WTC11 (cell line): ENCODE measurements at regions not wholly inside any gene's neighbourhood (a gene's known extent, or its start where the extent isn't known, plus 50 kb on each side); places are given as distances from the start of the nearest gene placed in this dataset.

Experiments
- ATAC-seq: fragments of 200-7000 bp; cut with Tn5 transposase; 2 replicates; pipeline ENCODE4 v1.10.0; 2021; ENCODE audit warnings: mild to moderate bottlenecking, moderate library complexity
- CTCF ChIA-PET: fragments of 300-600 bp; sonication (Branson Sonifier 250); formaldehyde crosslinking; loops from one replicate; lab custom pipeline; 2021; ENCODE audit warnings: antibody characterized with exemption; lab: Charles Lee
- POLR2A ChIA-PET: fragments of 350-600 bp; sonication (Branson Sonifier 250); formaldehyde crosslinking; loops from one replicate; lab custom pipeline; 2021; ENCODE audit warnings: antibody characterized with exemption; lab: Charles Lee
- DNase-seq: peaks from one replicate; pipeline ENCODE4 v3.0.0; 2021; ENCODE audit warnings: low spot score
- H3K27ac Mint-ChIP-seq: 2 replicates; pipeline ENCODE4 v1.8.0; 2021; ENCODE audit warnings: mixed read lengths
- H3K27me3 Mint-ChIP-seq: 2 replicates; pipeline ENCODE4 v1.8.0; 2021; ENCODE audit warnings: low read depth, mild to moderate bottlenecking, moderate library complexity, mixed read lengths
- H3K36me3 Mint-ChIP-seq: 2 replicates; pipeline ENCODE4 v1.8.0; 2021; ENCODE audit warnings: mixed read lengths
- H3K4me1 Mint-ChIP-seq: 2 replicates; pipeline ENCODE4 v1.8.0; 2022; ENCODE audit warnings: mixed read lengths
- H3K4me3 Mint-ChIP-seq: 2 replicates; pipeline ENCODE4 v1.8.0; 2021; ENCODE audit warnings: mild to moderate bottlenecking, moderate library complexity, mixed read lengths
- H3K9me3 Mint-ChIP-seq: 2 replicates; pipeline ENCODE4 v1.8.0; 2021; ENCODE audit warnings: mixed read lengths
- AR ChIP-seq: fragments of 250-450 bp; sonication (Bioruptor Pico); IDR thresholded peaks from 2 replicates; pipeline ENCODE4 v1.9.0; 2021; ENCODE audit warnings: mild to moderate bottlenecking
- ARID4B ChIP-seq: sonication (generic); formaldehyde crosslinking; IDR thresholded peaks from 2 replicates; pipeline ENCODE4 v1.8.0; 2023; ENCODE audit warnings: missing genetic modification reagents, mild to moderate bottlenecking, borderline replicate concordance
- CREB1 ChIP-seq: sonication (generic); formaldehyde crosslinking; IDR thresholded peaks from 2 replicates; pipeline ENCODE4 v1.8.0; 2023; ENCODE audit warnings: mild to moderate bottlenecking, missing genetic modification reagents
- ELF4 ChIP-seq: sonication (generic); formaldehyde crosslinking; IDR thresholded peaks from 2 replicates; pipeline ENCODE4 v1.8.1; 2022; ENCODE audit warnings: low read depth, mild to moderate bottlenecking, moderate library complexity, missing genetic modification reagents
- ESRRA ChIP-seq: sonication (generic); formaldehyde crosslinking; IDR thresholded peaks from 2 replicates; pipeline ENCODE4 v1.8.1; 2022; ENCODE audit warnings: mild to moderate bottlenecking, missing genetic modification reagents, borderline replicate concordance
- FOXJ3 ChIP-seq: sonication (generic); formaldehyde crosslinking; IDR thresholded peaks from 2 replicates; pipeline ENCODE4 v1.9.0; 2021; ENCODE audit warnings: missing genetic modification reagents, mild to moderate bottlenecking, borderline replicate concordance
- GABPB1 ChIP-seq: sonication (generic); formaldehyde crosslinking; IDR thresholded peaks from 2 replicates; pipeline ENCODE4 v1.8.1; 2023; ENCODE audit warnings: mild to moderate bottlenecking, missing genetic modification reagents
- HMGXB4 ChIP-seq: sonication (generic); formaldehyde crosslinking; IDR thresholded peaks from 2 replicates; pipeline ENCODE4 v1.8.1; 2023; ENCODE audit warnings: mild to moderate bottlenecking, moderate library complexity, missing genetic modification reagents
- MAX ChIP-seq: sonication (generic); formaldehyde crosslinking; IDR thresholded peaks from 2 replicates; pipeline ENCODE4 v1.8.0; 2022; ENCODE audit warnings: mild to moderate bottlenecking, missing genetic modification reagents
- MXD4 ChIP-seq: fragments of 250-450 bp; sonication (Bioruptor Pico); IDR thresholded peaks from 2 replicates; pipeline ENCODE4 v1.8.0; 2021; ENCODE audit warnings: mild to moderate bottlenecking, moderate library complexity, borderline replicate concordance
- RELA ChIP-seq: sonication (generic); formaldehyde crosslinking; IDR thresholded peaks from 2 replicates; pipeline ENCODE4 v1.8.1; 2022; ENCODE audit warnings: missing genetic modification reagents, mild to moderate bottlenecking, borderline replicate concordance
- SOX15 ChIP-seq: fragments of 250-450 bp; sonication (Bioruptor Pico); IDR thresholded peaks from 2 replicates; pipeline ENCODE4 v1.9.0; 2021; ENCODE audit warnings: mild to moderate bottlenecking
- TP53 ChIP-seq: sonication (generic); formaldehyde crosslinking; IDR thresholded peaks from 2 replicates; pipeline ENCODE4 v1.8.1; 2023; ENCODE audit warnings: mild to moderate bottlenecking, missing genetic modification reagents
- ZNF121 ChIP-seq: sonication (generic); formaldehyde crosslinking; IDR thresholded peaks from 2 replicates; pipeline ENCODE4 v1.8.0; 2023; ENCODE audit warnings: missing genetic modification reagents
- ZNF396 ChIP-seq: fragments of 250-450 bp; sonication (Bioruptor Pico); IDR thresholded peaks from 2 replicates; pipeline ENCODE4 v1.8.0; 2021; ENCODE audit warnings: mild to moderate bottlenecking, moderate library complexity, borderline replicate concordance
- ZNF416 ChIP-seq: fragments of 250-450 bp; sonication (Bioruptor Pico); IDR thresholded peaks from 2 replicates; pipeline ENCODE4 v1.9.0; 2021; ENCODE audit warnings: mild to moderate bottlenecking, inconsistent platforms
- ZNF512 ChIP-seq: sonication (generic); formaldehyde crosslinking; IDR thresholded peaks from 2 replicates; pipeline ENCODE4 v1.8.1; 2022; ENCODE audit warnings: missing genetic modification reagents, borderline replicate concordance
- ZNF532 ChIP-seq: fragments of 250-450 bp; sonication (Bioruptor Pico); IDR thresholded peaks from 2 replicates; pipeline ENCODE4 v1.9.0; 2021; ENCODE audit warnings: mild to moderate bottlenecking, borderline replicate concordance
- ZNF671 ChIP-seq: fragments of 250-450 bp; sonication (Bioruptor Pico); IDR thresholded peaks from 2 replicates; pipeline ENCODE4 v1.8.0; 2021; ENCODE audit warnings: mild to moderate bottlenecking

- no peak for TF ChIP-seq CREB1 (CRISPR knock-in tag)
- TF ChIP-seq SOX15: no peak
- TF ChIP-seq RELA (CRISPR knock-in tag): no peak
- TF ChIP-seq ELF4 (CRISPR knock-in tag): no peak
- TF ChIP-seq ARID4B (CRISPR knock-in tag): no peak
- TF ChIP-seq GABPB1 (CRISPR knock-in tag): no peak
- no peak for TF ChIP-seq ZNF416 (CRISPR knock-in tag)
- no peak for TF ChIP-seq MXD4 (CRISPR knock-in tag)
- TF ChIP-seq ZNF671 (CRISPR knock-in tag): no peak
Observed at GRCh38 chrX:121754301-121754700, 706.9 kb downstream of the GLUD2 start (continued).

- DNase-seq: no peak
- Mint-ChIP-seq H3K4me3 (no peak overlapping the region), H3K9me3 (peaks cover 18% of the 10 kb centered on the region)
- no peak for TF ChIP-seq ZNF396 (CRISPR knock-in tag)
- no peak for TF ChIP-seq ZNF512 (CRISPR knock-in tag)
- TF ChIP-seq AR (CRISPR knock-in tag): no peak
- TF ChIP-seq ZNF532 (CRISPR knock-in tag): no peak
- TF ChIP-seq ESRRA (CRISPR knock-in tag): no peak
- no peak for TF ChIP-seq FOXJ3 (CRISPR knock-in tag)
- TF ChIP-seq TP53 (CRISPR knock-in tag): no peak
- TF ChIP-seq HMGXB4 (CRISPR knock-in tag): no peak
- TF ChIP-seq MAX (CRISPR knock-in tag): no peak
- TF ChIP-seq ZNF121: no peak
Observed at GRCh38 chrX:121755541-121755940, 708.1 kb downstream of the GLUD2 start.

More at GRCh38 chrX:121755541-121755940, 708.1 kb downstream of the GLUD2 start:
- no peak overlapping the region for H3K27ac Mint-ChIP-seq
- ATAC-seq: no peak
- CTCF ChIA-PET: no interaction called here
- H3K4me1 Mint-ChIP-seq: no peaks in the 10 kb centered on the region
- no peaks in the 10 kb centered on the region for H3K27me3 Mint-ChIP-seq
- POLR2A ChIA-PET: no interaction called here
- peaks cover 4% of the 10 kb centered on the region; the same call in 1 of the 2 replicates for H3K36me3 Mint-ChIP-seq
